Stimulated activated effector memory CD8-positive, alpha-beta T cell treated with anti-CD3 and anti-CD28 coated beads, Interleukin-12 subunit alpha, Interleukin-12 subunit beta, amount 100 ng/mL, for 72 hours (primary cell): ENCODE measurements at regions not wholly inside any gene's neighbourhood (a gene's known extent, or its start where the extent isn't known, plus 50 kb on each side); places are given as distances from the start of the nearest gene placed in this dataset.

Source experiments
- ATAC-seq: fragments of 150-1000 bp; cut with Tn5 transposase; 2 replicates; pipeline ENCODE4 v1.10.0; 2021
- DNase-seq, 2 donors: peaks; one replicate each; pipeline ENCODE4 v3.0.0; 2021 to 2022; ENCODE audit warnings: low spot score in 2 of 2
- H3K27ac Mint-ChIP-seq: one replicate; pipeline ENCODE4 v1.8.0; 2022; ENCODE audit warnings: mild to moderate bottlenecking, mixed read lengths
- H3K36me3 Mint-ChIP-seq: one replicate; pipeline ENCODE4 v1.8.0; 2022; ENCODE audit warnings: mild to moderate bottlenecking, mixed read lengths
- H3K4me1 Mint-ChIP-seq: one replicate; pipeline ENCODE4 v1.8.0; 2022; ENCODE audit warnings: mixed read lengths
- H3K4me3 Mint-ChIP-seq: one replicate; pipeline ENCODE4 v1.8.0; 2022; ENCODE audit warnings: mild to moderate bottlenecking, mixed read lengths
- H3K9me3 Mint-ChIP-seq: one replicate; pipeline ENCODE4 v1.8.0; 2022; ENCODE audit warnings: mixed read lengths

GRCh38 chr12:115450710-115451109, 766.7 kb upstream of the TBX3 start:
- peaks cover 6% of the 10 kb centered on the region for H3K9me3 Mint-ChIP-seq
- no peak overlapping the region for H3K4me3 Mint-ChIP-seq
- H3K36me3 Mint-ChIP-seq, result no peaks in the 10 kb centered on the region
- H3K27ac Mint-ChIP-seq, result no peak overlapping the region
- no peak for DNase-seq
- H3K4me1 Mint-ChIP-seq, result peaks cover 9% of the 10 kb centered on the region
- no peak for ATAC-seq

GRCh38 chr12:115450017-115450416, 766.0 kb upstream of the TBX3 start:
- no peak overlapping the region for H3K4me3 Mint-ChIP-seq
- H3K9me3 Mint-ChIP-seq, result peaks cover 6% of the 10 kb centered on the region
- no peak for DNase-seq
- H3K36me3 Mint-ChIP-seq, result no peaks in the 10 kb centered on the region
- H3K27ac Mint-ChIP-seq, result no peak overlapping the region
- H3K4me1 Mint-ChIP-seq, result peaks cover 9% of the 10 kb centered on the region
- ATAC-seq, result no peak

- Mint-ChIP-seq H3K4me1 (peaks cover 9% of the 10 kb centered on the region), H3K4me3 (no peak overlapping the region)
Observed at GRCh38 chr12:115449526-115449925, 765.6 kb upstream of the TBX3 start.

GRCh38 chr12:115444346-115444745, 760.4 kb upstream of the TBX3 start:
- H3K36me3 Mint-ChIP-seq, result no peaks in the 10 kb centered on the region

More at GRCh38 chr12:115449526-115449925, 765.6 kb upstream of the TBX3 start:
- Mint-ChIP-seq H3K27ac (no peak overlapping the region), H3K36me3 (no peaks in the 10 kb centered on the region), H3K9me3 (peaks cover 6% of the 10 kb centered on the region)
- ATAC-seq, result no peak
- DNase-seq, result no peak

GRCh38 chr12:115443351-115443938, 759.5 kb upstream of the TBX3 start:
- no peaks in the 10 kb centered on the region for H3K4me1 Mint-ChIP-seq
- no peaks in the 10 kb centered on the region for H3K36me3 Mint-ChIP-seq
- ATAC-seq (no peak), DNase-seq (no peak)
- H3K27ac Mint-ChIP-seq, result no peak overlapping the region
- H3K9me3 Mint-ChIP-seq, result no peaks in the 10 kb centered on the region
- no peak overlapping the region for H3K4me3 Mint-ChIP-seq

More at GRCh38 chr12:115444346-115444745, 760.4 kb upstream of the TBX3 start:
- H3K4me1 Mint-ChIP-seq, result no peaks in the 10 kb centered on the region
- no peak for ATAC-seq
- H3K27ac Mint-ChIP-seq, result no peak overlapping the region
- no peaks in the 10 kb centered on the region for H3K9me3 Mint-ChIP-seq
- DNase-seq, result no peak
- H3K4me3 Mint-ChIP-seq, result no peak overlapping the region

- no peak overlapping the region for H3K27ac Mint-ChIP-seq
- ATAC-seq, result no peak
- no peak for DNase-seq
- H3K4me1 Mint-ChIP-seq, result no peaks in the 10 kb centered on the region
- peaks cover 5% of the 10 kb centered on the region for H3K9me3 Mint-ChIP-seq
- H3K36me3 Mint-ChIP-seq, result no peaks in the 10 kb centered on the region
- no peak overlapping the region for H3K4me3 Mint-ChIP-seq
Observed at GRCh38 chr12:115440438-115440837, 756.5 kb upstream of the TBX3 start.

GRCh38 chr12:115439008-115439601, 755.1 kb upstream of the TBX3 start:
- DNase-seq, result no peak
- H3K4me3 Mint-ChIP-seq, result no peak overlapping the region
- peaks cover 5% of the 10 kb centered on the region for H3K9me3 Mint-ChIP-seq
- H3K27ac Mint-ChIP-seq, result no peak overlapping the region
- ATAC-seq, result no peak
- no peaks in the 10 kb centered on the region for H3K36me3 Mint-ChIP-seq
- H3K4me1 Mint-ChIP-seq, result no peaks in the 10 kb centered on the region

- Mint-ChIP-seq H3K4me1 (no peaks in the 10 kb centered on the region), H3K27ac (no peak overlapping the region), H3K9me3 (peaks cover 5% of the 10 kb centered on the region), H3K36me3 (no peaks in the 10 kb centered on the region), H3K4me3 (no peak overlapping the region)
- DNase-seq (no peak), ATAC-seq (no peak)
Observed at GRCh38 chr12:115438314-115438713, 754.3 kb upstream of the TBX3 start.

GRCh38 chr12:115437061-115437567, 753.1 kb upstream of the TBX3 start:
- DNase-seq (no peak), ATAC-seq (no peak)
- Mint-ChIP-seq H3K36me3 (no peaks in the 10 kb centered on the region), H3K9me3 (peaks cover 8% of the 10 kb centered on the region), H3K4me1 (no peaks in the 10 kb centered on the region), H3K27ac (no peak overlapping the region), H3K4me3 (no peak overlapping the region)

- DNase-seq (no peak), ATAC-seq (no peak)
- no peak overlapping the region for H3K27ac Mint-ChIP-seq
- peaks cover 5% of the 10 kb centered on the region for H3K9me3 Mint-ChIP-seq
- no peaks in the 10 kb centered on the region for H3K4me1 Mint-ChIP-seq
- no peak overlapping the region for H3K4me3 Mint-ChIP-seq
- H3K36me3 Mint-ChIP-seq, result no peaks in the 10 kb centered on the region
Observed at GRCh38 chr12:115433014-115433634, 749.1 kb upstream of the TBX3 start.

GRCh38 chr12:115430636-115431035, 746.7 kb upstream of the TBX3 start:
- ATAC-seq, result no peak
- H3K27ac Mint-ChIP-seq, result no peak overlapping the region

GRCh38 chr12:115426732-115427131, 742.8 kb upstream of the TBX3 start:
- ATAC-seq, result no peak
- DNase-seq, result no peak
- H3K9me3 Mint-ChIP-seq, result peaks cover 3% of the 10 kb centered on the region
- no peak overlapping the region for H3K27ac Mint-ChIP-seq
- no peaks in the 10 kb centered on the region for H3K4me1 Mint-ChIP-seq
- no peak overlapping the region for H3K4me3 Mint-ChIP-seq
- no peaks in the 10 kb centered on the region for H3K36me3 Mint-ChIP-seq

More at GRCh38 chr12:115430636-115431035, 746.7 kb upstream of the TBX3 start:
- no peaks in the 10 kb centered on the region for H3K4me1 Mint-ChIP-seq
- no peaks in the 10 kb centered on the region for H3K36me3 Mint-ChIP-seq
- peaks cover 6% of the 10 kb centered on the region for H3K9me3 Mint-ChIP-seq
- H3K4me3 Mint-ChIP-seq, result no peak overlapping the region
- no peak for DNase-seq

- H3K27ac Mint-ChIP-seq, result no peak overlapping the region
- H3K36me3 Mint-ChIP-seq, result no peaks in the 10 kb centered on the region
- H3K9me3 Mint-ChIP-seq, result peaks cover 6% of the 10 kb centered on the region
- no peak for ATAC-seq
- DNase-seq, result no peak
- H3K4me1 Mint-ChIP-seq, result no peaks in the 10 kb centered on the region
- H3K4me3 Mint-ChIP-seq, result no peak overlapping the region
Observed at GRCh38 chr12:115424003-115424402, 740.0 kb upstream of the TBX3 start.

GRCh38 chr12:115423546-115423987, 739.6 kb upstream of the TBX3 start:
- H3K4me3 Mint-ChIP-seq, result no peak overlapping the region
- H3K9me3 Mint-ChIP-seq, result peaks cover 6% of the 10 kb centered on the region
- no peaks in the 10 kb centered on the region for H3K36me3 Mint-ChIP-seq
- no peaks in the 10 kb centered on the region for H3K4me1 Mint-ChIP-seq
- H3K27ac Mint-ChIP-seq, result no peak overlapping the region
- DNase-seq (no peak), ATAC-seq (no peak)

- no peak for DNase-seq
- Mint-ChIP-seq H3K9me3 (peaks cover 6% of the 10 kb centered on the region), H3K27ac (no peak overlapping the region), H3K4me3 (no peak overlapping the region), H3K4me1 (no peaks in the 10 kb centered on the region), H3K36me3 (no peaks in the 10 kb centered on the region)
- ATAC-seq, result no peak
Observed at GRCh38 chr12:115422845-115423545, 739.0 kb upstream of the TBX3 start.
